GM19239 (cell line): ENCODE measurements at regions not wholly inside any gene's neighbourhood (a gene's known extent, or its start where the extent isn't known, plus 50 kb on each side); places are given as distances from the start of the nearest gene placed in this dataset.

ENCODE experiments used
- DNase-seq: peaks from one replicate; pipeline ENCODE4 v3.0.0; 2011; ENCODE audit warnings: low spot score; ENCODE audit not compliant: insufficient read length
- FAIRE-seq: peaks from 2 replicates; lab custom pipeline; 2011; peaks lifted over from hg19 to GRCh38; lab: Jason Lieb, UNC

DNA sequence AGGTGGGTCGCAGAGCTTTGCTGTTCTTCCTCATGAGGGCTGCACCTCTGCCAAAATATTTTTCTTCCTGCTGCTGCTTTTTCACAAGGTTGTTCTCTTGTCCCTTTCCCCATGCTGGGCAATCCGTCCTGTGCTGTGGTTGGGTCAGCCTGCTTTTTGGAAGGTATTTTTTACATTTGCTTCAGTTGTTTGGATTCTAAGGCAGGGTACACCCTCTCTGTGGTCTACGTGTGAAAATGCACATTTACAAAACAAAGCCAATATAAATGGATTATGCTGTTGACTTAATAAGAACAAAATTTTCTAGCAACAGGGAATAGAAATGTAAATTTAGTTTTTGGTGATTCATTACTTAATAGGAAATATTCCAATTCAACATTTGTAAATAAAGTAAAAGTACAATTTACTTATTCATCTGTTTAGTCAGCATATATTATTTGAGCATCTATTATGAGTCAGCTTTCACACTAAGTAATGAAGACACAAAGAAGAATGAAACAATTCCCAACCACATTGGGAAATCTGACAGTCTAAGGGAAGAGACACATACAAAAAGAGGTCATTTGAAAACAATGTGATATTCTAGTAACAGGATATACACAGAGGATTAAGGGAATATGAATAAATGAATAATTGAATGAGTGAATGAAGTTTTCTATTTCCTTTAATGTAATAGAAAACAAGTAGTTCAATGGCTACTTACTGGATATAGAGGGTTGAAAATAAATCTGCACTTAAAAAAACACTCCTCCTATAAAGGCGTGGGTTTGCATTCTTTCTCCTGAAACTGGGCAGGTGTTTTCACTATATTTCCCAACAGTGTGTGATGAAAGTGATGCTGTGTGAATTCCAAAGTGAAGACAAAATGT is 94.6 kb upstream of the PRICKLE1 start:
- DNase-seq = no peak
- FAIRE-seq = no peak

DNA sequence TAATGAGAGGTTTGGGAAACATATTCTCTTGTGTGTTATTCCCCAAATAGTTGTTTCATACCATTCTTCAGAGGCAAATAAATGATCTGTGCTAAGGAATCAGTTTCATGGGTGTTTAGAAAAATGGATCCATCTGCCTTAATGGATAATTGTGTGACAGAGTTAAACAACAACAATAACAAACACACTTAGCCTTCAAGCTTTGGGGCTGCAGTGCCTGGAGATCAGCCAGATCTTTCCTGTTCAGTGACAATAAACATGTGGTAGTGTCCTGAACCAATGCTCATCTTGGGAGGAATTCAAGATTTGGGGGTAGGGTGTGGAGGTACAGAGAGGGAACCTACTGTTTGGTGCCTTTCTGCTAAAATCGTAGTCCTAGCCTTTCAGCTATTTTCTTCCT is 93.7 kb upstream of the PRICKLE1 start:
- no peak for DNase-seq
- FAIRE-seq = no peak

- FAIRE-seq (no peak), DNase-seq (no peak)
These were observed 89.9 kb upstream of the PRICKLE1 start for GRCh38 chr12:42679466-42679865.

GRCh38 chr12:42677461-42677860 is 87.9 kb upstream of the PRICKLE1 start:
- no peak for FAIRE-seq
- DNase-seq = no peak

DNA sequence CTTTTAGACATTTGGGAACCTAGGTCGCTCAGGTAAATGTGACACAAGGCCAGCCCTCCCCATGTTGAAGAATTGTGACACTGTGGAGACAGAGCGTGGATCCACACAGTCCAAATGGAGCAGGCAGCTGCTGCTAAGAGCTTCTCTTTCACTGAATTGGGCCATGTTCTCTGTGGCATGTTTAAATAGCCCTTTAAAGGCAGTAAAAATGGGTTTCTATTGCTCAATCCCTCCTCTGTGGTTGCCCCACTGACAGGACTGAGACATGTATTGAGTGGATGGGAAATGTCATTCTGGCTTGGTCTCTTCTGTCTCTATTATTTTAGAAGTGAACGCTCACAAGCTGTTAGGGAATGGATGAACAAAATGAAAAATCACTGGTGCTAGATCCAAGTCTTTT is 84.0 kb upstream of the PRICKLE1 start:
- FAIRE-seq = no peak
- DNase-seq = no peak

DNA sequence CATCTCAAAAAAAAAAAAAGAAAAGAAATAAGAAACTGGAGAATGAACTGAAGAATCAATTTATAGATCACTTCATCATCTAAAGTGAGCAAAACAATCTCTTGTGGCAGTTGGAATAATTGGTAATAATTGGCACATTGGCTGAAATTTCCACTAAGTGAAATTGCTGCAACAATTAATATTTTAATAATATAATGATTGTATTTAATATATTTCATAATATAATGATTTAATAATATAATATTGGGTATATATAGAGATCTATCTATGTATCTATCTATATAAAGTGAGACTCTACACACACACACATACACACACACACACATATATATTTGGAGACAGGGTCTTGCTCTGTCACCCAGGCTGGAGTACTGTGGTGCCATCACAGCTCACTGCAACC is 81.2 kb upstream of the PRICKLE1 start:
- FAIRE-seq (no peak), DNase-seq (no peak)

DNA sequence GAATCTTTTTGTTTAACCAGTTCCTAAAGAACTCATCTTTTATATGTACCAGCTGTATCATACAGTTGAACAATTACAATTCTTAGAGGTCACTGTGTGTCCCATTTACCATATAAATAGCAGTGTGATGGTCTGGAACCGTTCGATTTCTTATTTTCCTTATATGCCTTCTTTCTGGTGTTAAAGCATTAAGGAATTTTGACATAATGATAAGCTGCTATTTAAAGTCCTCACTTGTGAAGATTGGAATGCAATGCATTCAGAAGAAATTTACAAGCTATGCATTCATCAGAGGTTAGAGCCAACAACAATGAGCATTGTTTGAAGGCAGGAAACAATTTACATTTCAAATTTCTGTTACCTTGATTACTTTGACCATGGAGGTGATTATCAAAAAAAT is 80.0 kb upstream of the PRICKLE1 start:
- FAIRE-seq (no peak), DNase-seq (no peak)

DNA sequence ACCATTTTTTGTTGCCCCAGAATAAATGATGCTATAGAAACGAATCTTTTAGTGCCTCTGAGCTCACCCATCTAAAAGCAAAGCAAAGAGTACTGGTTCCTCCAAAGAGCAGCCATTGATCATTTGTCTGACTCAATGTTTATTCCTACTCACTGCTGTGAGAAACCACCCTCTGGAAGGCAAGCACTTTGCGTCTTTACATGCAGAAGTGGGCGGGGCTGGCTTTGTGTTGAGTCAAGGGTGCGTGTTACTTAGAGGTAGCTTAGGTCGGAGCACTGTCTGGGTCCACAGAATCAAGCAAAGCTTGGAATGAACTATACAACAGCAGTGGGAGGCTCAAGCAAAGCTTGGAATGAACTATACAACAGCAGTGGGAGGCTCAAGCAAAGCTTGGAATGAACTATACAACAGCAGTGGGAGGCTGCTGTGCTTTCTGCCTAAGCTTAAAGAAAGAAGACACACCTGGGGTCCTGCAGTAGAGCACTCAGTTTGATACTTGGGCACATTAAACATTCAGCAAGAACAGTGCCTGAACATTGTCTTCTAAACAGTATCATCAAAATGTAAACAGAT is 77.2 kb upstream of the PRICKLE1 start:
- FAIRE-seq = no peak

GRCh38 chr12:42663621-42664020 is 74.1 kb upstream of the PRICKLE1 start:
- FAIRE-seq = no peak

More for the DNA sequence above, 77.2 kb upstream of the PRICKLE1 start:
- no peak for DNase-seq

DNA sequence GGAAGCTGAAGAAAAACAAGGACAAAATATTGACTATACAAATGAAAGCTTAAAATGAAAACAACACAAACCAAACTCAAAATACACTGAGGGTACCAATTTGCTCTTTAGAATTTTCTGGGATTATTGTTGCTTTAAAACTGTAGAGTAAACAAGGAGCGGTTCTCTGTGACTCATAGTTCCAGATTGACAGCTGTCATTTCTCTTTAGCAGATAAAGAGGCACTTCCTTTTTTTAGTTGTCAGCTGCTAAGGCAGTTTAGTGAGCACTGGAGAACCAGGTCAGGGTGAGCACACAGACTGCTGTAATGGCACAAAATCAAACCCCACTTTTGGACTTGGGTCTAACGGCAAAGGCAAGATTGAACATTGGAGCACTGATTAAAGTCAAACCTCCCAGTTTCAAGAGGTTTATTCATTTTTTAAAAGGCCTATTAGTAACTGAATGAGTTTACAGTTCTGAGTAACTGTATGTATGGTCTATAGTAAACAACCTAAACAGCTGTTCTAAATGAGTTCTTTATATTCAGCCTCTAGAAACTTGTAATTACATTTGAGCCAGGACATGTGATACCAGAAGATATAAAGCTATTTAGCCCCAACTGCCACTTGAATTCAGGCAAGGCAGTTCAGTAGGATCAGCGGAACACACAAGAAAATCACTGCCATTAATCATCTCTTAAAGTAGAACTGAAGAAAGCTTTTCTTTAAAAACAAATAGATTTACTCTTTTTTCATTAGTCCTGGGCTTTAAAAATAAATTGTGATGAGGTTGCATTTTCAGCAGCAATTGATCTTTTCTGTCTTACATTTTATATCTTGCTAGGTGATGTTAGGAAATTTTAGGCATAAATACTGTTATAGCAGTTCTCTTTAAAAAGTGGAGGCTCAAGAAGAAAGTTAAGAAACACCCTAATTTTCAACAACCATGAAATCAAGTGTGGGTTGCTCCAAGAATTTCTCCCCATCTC is 71.7 kb upstream of the PRICKLE1 start:
- FAIRE-seq = no peak
- DNase-seq = no peak

More at GRCh38 chr12:42663621-42664020, 74.1 kb upstream of the PRICKLE1 start:
- no peak for DNase-seq

GRCh38 chr12:42660117-42660516 is 70.6 kb upstream of the PRICKLE1 start:
- FAIRE-seq (no peak), DNase-seq (no peak)

DNA sequence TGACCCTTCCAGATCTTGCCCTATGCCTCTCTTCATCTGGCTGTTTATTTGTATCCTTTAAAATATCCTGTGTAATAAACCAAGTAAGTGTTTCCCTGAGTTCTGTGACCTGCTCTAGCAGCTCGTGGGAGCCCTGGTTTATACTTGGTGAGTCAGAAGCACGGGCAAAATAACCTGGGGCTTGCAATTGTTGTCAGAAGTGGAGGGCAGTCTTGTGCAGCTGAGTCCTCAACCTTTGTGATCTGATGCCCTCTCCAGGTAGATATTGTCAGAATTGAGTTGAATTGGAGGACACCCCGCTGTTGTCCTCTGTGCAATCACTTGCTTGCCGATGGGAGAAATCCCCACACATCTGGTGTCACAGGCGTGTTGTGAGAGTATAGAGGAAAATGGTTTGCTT is 62.5 kb upstream of the PRICKLE1 start:
- FAIRE-seq = no peak
- DNase-seq = no peak

DNA sequence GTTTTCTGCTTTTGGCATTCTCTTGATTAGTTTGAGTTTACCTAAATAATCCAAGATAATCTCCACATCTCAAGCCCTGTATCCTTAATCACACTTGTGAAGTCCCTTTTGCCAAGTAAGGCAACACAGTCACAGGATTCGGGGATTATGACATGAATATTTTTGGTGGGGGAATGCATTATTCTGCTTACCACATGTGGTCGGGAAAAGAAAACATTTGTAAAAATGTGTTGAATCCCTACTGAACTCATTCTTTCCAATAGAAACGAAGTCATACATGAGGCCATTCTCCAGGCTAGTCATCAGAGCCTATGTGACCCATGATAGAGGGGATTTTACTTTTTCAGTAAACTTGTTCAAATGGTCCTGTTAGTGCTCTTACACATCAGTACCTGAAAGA is 58.5 kb upstream of the PRICKLE1 start:
- DNase-seq (no peak), FAIRE-seq (no peak)

- DNase-seq = no peak
- FAIRE-seq = no peak
These were observed 54.5 kb upstream of the PRICKLE1 start for GRCh38 chr12:42643881-42644579.

GRCh38 chr12:42641221-42641885 is 51.8 kb upstream of the PRICKLE1 start:
- no peak for DNase-seq
- FAIRE-seq = no peak

DNA sequence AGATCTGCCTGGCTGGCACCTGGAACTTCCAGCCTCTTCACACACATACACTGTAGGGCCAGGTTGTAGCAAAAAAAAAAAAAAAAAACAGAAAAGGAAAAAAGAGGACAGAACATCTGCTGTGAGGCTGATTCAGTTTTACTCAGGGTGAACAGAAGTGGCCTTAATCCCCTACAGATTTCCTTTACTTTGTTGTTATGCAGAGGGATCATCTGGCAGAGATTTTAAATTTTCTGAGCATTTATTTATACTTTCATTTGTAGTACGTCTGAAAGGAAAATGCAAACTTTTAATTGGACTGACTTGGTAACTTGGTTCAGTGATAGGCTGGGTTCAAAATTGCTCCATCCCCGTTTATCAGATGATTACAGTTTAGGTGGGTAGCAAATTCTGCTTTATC is 50.8 kb upstream of the PRICKLE1 start:
- no peak for FAIRE-seq
- no peak for DNase-seq

DNA sequence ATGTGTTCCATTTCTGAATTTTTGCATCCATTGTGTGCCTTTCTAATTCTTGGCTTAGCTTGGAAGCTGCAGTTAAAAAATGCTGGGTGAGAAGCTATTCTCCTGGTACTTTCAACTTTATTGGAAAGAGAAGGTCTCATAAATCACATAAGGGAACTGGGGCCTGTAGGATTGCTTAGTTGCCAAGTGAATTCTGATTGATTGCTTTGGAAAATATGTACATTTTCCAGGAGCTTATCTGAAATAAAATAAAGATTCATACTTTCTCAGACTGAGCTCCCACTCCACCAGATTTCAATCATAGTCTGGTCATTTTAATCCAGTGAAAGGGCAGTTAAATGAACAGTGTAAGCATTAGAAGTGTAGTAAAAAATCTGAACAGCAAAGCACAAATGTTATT is 50.0 kb upstream of the PRICKLE1 start:
- FAIRE-seq (no peak), DNase-seq (no peak)
